ENCODE measurements at regions not wholly inside any gene's neighbourhood (a gene's known extent, or its start where the extent isn't known, plus 50 kb on each side); places are given as distances from the start of the nearest gene placed in this dataset.

GRCh38 chr9:82353631-82354278 is 365.2 kb downstream of the SPATA31D1 start:
- no peak for TF ChIP-seq POLR2A (IDR thresholded peaks at IDR 0.05; ENCODE audit: borderline replicate concordance, extremely low read depth, insufficient read depth, insufficient read length)
- TF ChIP-seq POLR2AphosphoS5 (IDR thresholded peaks at IDR 0.05; ENCODE audit: low read depth, low read length): no peak
- TF ChIP-seq MAX (IDR thresholded peaks at IDR 0.05): no peak
- no peak for TF ChIP-seq EZH2phosphoT487 (IDR thresholded peaks at IDR 0.05; ENCODE audit: borderline replicate concordance)
- TF ChIP-seq REST (IDR thresholded peaks at IDR 0.05; ENCODE audit: low read depth): no peak
- TF ChIP-seq CTCF (IDR thresholded peaks at IDR 0.05 in 2 of 3, conservative IDR thresholded peaks at IDR 0.05 in 1 of 3; ENCODE audit: borderline replicate concordance in 1 of 3, insufficient read depth in 1 of 3, low read depth in 2 of 3, low read length in 2 of 3): no peak
